Epithelial cell of proximal tubule (primary cell): ENCODE measurements at regions not wholly inside any gene's neighbourhood (a gene's known extent, or its start where the extent isn't known, plus 50 kb on each side); places are given as distances from the start of the nearest gene placed in this dataset.

Source experiments
- DNase-seq: peaks from one replicate; pipeline ENCODE4 v3.0.0-alpha.2; 2011; ENCODE audit warnings: low read depth
- H3K4me3 ChIP-seq: 2 replicates; pipeline ENCODE4 v1.5.1; 2011; ENCODE audit warnings: low read depth, mild to moderate bottlenecking, low read length
- TF ChIP-seq, protein P1 (sequence below): conservative IDR thresholded peaks from 2 replicates; pipeline ENCODE4 v1.5.1; 2012; ENCODE audit warnings: low read depth, mild to moderate bottlenecking, low read length

DNA sequence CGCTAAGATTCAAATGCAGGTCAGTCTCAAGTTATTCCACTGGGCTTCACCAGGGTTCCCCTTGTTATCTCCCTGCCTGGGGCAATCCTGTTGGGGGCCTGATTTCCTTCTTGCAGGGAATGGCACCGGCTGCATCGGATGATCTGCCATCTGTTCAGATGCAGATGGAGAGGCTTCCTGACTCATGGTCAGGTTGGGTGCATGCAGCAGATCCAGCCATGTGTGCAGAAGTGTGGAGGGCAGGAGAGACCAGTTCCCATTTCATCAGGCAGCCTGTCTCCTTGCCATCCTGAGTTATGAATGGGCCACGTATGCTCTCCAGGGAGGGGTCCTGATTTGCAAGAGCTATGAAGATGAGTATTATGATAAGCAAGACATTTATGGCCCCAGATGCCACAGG lies 161.2 kb upstream of the PLET1 start:
- TF ChIP-seq, protein P1, sequence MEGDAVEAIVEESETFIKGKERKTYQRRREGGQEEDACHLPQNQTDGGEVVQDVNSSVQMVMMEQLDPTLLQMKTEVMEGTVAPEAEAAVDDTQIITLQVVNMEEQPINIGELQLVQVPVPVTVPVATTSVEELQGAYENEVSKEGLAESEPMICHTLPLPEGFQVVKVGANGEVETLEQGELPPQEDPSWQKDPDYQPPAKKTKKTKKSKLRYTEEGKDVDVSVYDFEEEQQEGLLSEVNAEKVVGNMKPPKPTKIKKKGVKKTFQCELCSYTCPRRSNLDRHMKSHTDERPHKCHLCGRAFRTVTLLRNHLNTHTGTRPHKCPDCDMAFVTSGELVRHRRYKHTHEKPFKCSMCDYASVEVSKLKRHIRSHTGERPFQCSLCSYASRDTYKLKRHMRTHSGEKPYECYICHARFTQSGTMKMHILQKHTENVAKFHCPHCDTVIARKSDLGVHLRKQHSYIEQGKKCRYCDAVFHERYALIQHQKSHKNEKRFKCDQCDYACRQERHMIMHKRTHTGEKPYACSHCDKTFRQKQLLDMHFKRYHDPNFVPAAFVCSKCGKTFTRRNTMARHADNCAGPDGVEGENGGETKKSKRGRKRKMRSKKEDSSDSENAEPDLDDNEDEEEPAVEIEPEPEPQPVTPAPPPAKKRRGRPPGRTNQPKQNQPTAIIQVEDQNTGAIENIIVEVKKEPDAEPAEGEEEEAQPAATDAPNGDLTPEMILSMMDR = no peak
- no peak for DNase-seq
- no peak overlapping the region for H3K4me3 ChIP-seq

DNA sequence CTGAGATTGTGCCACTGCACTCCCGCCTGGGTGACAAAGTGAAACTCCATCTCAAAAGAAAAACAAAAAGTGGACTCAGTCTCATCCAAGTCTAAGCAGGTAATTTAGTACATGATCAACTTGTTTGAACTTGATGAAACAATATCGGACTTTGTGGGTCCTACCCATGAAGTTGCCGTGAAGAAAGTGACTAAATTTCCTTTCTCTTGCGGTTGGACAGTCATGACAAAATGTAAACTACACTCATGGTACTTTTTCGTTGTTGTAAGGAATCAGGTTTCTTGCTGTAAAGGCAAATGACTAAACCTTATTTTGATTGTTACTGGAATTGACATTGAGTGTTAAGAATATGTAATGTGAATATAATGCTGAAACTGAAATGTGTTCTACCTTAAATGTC lies 164.5 kb upstream of the PLET1 start:
- DNase-seq = no peak
- H3K4me3 ChIP-seq = no peak overlapping the region
- TF ChIP-seq, protein P1 = no peak

DNA sequence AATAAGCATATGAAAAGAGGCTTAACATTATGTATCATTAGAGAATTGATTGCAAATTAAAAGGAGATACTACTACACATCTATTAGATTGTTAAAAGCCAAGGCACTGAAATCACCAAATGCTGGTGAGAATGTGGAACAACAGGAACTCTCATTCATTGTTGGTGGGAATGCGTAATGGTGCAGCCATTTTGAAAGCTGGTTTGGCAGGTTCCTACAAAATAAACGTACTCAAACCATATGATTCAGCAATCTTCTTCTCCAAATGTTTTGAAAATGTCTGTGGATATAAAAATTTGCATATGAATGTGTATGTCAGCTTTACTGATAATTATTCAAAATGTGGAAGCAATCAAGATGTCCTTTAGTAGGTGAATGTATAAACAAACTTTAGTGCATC lies 176.4 kb upstream of the PLET1 start:
- TF ChIP-seq, protein P1 = no peak
- H3K4me3 ChIP-seq = no peak overlapping the region
- no peak for DNase-seq

GRCh38 chr11:112439614-112440013 lies 179.0 kb upstream of the PLET1 start:
- TF ChIP-seq, protein P1 = no peak
- DNase-seq = no peak

GRCh38 chr11:112440518-112440917 lies 179.9 kb upstream of the PLET1 start:
- H3K4me3 ChIP-seq = no peak overlapping the region
- TF ChIP-seq, protein P1 = no peak
- DNase-seq = no peak

More at GRCh38 chr11:112439614-112440013, 179.0 kb upstream of the PLET1 start:
- no peak overlapping the region for H3K4me3 ChIP-seq

DNA sequence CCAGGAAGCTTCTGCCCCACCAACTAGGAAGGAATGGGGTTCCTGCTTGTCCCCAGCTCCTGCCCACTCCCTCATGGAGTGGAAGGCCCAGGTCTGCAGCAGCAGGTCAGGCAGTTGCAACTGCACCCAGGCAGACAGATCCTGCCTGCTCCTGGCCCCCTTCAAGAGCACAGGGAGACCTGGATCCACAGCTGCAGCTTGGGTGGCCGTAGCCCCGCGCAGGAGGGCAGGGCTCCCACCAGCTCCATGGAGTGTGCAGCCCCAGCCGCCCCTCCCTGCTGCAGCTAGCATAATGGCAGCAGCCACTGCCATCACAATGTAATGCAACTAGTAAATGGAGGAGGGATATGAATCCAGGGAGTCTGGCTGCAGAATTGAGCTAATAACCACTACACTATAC lies 187.5 kb upstream of the PLET1 start:
- DNase-seq = no peak
- H3K4me3 ChIP-seq = no peak overlapping the region
- TF ChIP-seq, protein P1 = no peak

DNA sequence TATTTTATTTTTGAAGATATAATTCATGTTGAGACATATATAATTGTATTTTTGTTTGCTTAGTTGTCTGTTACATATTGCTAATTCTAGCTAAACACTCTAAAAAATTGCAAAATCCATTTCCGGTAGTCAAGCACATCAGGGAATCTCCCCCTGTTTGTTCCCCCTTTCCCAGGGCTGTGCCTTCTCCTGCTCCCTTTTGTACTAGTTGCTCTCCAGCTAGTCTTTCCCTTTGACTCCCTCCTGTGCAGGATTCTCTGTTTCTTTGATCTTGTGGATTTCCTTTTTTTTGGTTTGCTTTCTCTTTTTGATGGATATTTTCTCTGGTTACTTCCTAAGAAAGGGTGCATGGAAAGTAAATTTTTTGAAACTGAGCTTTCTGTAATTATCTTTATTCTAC lies 188.1 kb upstream of the PLET1 start:
- no peak overlapping the region for H3K4me3 ChIP-seq
- TF ChIP-seq, protein P1 = no peak
- no peak for DNase-seq
